Activated CD8-positive, alpha-beta T cell treated with anti-CD3 and anti-CD28 coated beads for 36 hours (primary cell): ENCODE measurements at regions not wholly inside any gene's neighbourhood (a gene's known extent, or its start where the extent isn't known, plus 50 kb on each side); places are given as distances from the start of the nearest gene placed in this dataset.

ENCODE experiments used
- ATAC-seq: fragments of 200-7000 bp; cut with Tn5 transposase; one replicate; pipeline ENCODE4 v1.10.0; 2021; ENCODE audit warnings: mild to moderate bottlenecking, moderate library complexity
- CTCF ChIA-PET: fragments of 350-600 bp; sonication (Branson Sonifier 250); formaldehyde crosslinking; loops from one replicate; lab custom pipeline; 2021; ENCODE audit warnings: antibody characterized with exemption; lab: Charles Lee
- POLR2A ChIA-PET: fragments of 350-600 bp; sonication (Branson Sonifier 250); formaldehyde crosslinking; loops from one replicate; lab custom pipeline; 2021; ENCODE audit warnings: antibody characterized with exemption; lab: Charles Lee
- DNase-seq: peaks from one replicate; pipeline ENCODE4 v3.0.0-alpha.2; 2020
- H3K27ac Mint-ChIP-seq: one replicate; pipeline ENCODE4 v1.8.0; 2021; ENCODE audit warnings: mild to moderate bottlenecking, mixed read lengths
- H3K27me3 Mint-ChIP-seq: one replicate; pipeline ENCODE4 v1.8.0; 2021; ENCODE audit warnings: mixed read lengths
- H3K36me3 Mint-ChIP-seq: one replicate; pipeline ENCODE4 v1.8.0; 2021; ENCODE audit warnings: low read depth, mixed read lengths
- H3K4me1 Mint-ChIP-seq: one replicate; pipeline ENCODE4 v1.8.0; 2021; ENCODE audit warnings: low read depth, mixed read lengths
- H3K4me3 Mint-ChIP-seq: one replicate; pipeline ENCODE4 v1.8.0; 2021; ENCODE audit warnings: mild to moderate bottlenecking, moderate library complexity, mixed read lengths
- H3K9me3 Mint-ChIP-seq: one replicate; pipeline ENCODE4 v1.8.0; 2021; ENCODE audit warnings: mixed read lengths
- CTCF ChIP-seq: fragments of 200-600 bp; IDR thresholded peaks from one replicate; pipeline ENCODE4 v1.8.0; 2022; ENCODE audit warnings: antibody characterized with exemption, mild to moderate bottlenecking
- intact Hi-C: fragments of 100-400 bp; cut with micrococcal nuclease; formaldehyde crosslinking; loops from one replicate; pipeline ENCODE4 v1.10.0; 2022

GRCh38 chr2:215627771-215628170 is 191.9 kb upstream of the FN1 start:
- H3K27ac Mint-ChIP-seq = no peak overlapping the region
- CTCF ChIA-PET = no interaction called here
- no peaks in the 10 kb centered on the region for H3K4me1 Mint-ChIP-seq
- H3K27me3 Mint-ChIP-seq = no peaks in the 10 kb centered on the region
- no peaks in the 10 kb centered on the region for H3K36me3 Mint-ChIP-seq
- no peak for ATAC-seq
- no peak for TF ChIP-seq CTCF
- no peak for DNase-seq
- H3K4me3 Mint-ChIP-seq = no peak overlapping the region
- intact Hi-C loops = no loop called here
- POLR2A ChIA-PET = no interaction called here
- H3K9me3 Mint-ChIP-seq = peaks cover 13% of the 10 kb centered on the region

- Mint-ChIP-seq H3K27me3 (no peaks in the 10 kb centered on the region), H3K9me3 (peaks cover 13% of the 10 kb centered on the region), H3K27ac (no peak overlapping the region), H3K4me3 (no peak overlapping the region), H3K4me1 (no peaks in the 10 kb centered on the region), H3K36me3 (no peaks in the 10 kb centered on the region)
- no peak for ATAC-seq
- DNase-seq = no peak
- intact Hi-C loops = no loop called here
- ChIA-PET CTCF (interaction anchor here (1.4 kb wide), 1 partner anchor 304 kb away, joined by 3 read pairs; no protein-coding TSS in a partner anchor), POLR2A (no interaction called here)
- TF ChIP-seq CTCF = no peak
These were observed 191.0 kb upstream of the FN1 start for GRCh38 chr2:215626812-215627281.

GRCh38 chr2:215626063-215626462 is 190.2 kb upstream of the FN1 start:
- no peak for TF ChIP-seq CTCF
- Mint-ChIP-seq H3K27me3 (peaks cover 1% of the 10 kb centered on the region), H3K9me3 (peaks cover 6% of the 10 kb centered on the region), H3K36me3 (no peaks in the 10 kb centered on the region), H3K27ac (no peak overlapping the region), H3K4me3 (no peak overlapping the region), H3K4me1 (no peaks in the 10 kb centered on the region)
- POLR2A ChIA-PET = no interaction called here
- ATAC-seq (no peak), DNase-seq (no peak)
- CTCF ChIA-PET = interaction anchor here (1.4 kb wide), 1 partner anchor 305 kb away, joined by 3 read pairs; no protein-coding TSS in a partner anchor
- intact Hi-C loops = no loop called here

GRCh38 chr2:215625207-215625606 is 189.3 kb upstream of the FN1 start:
- no peak overlapping the region for H3K27ac Mint-ChIP-seq
- H3K27me3 Mint-ChIP-seq = peaks cover 8% of the 10 kb centered on the region
- CTCF ChIA-PET = no interaction called here
- DNase-seq (no peak), ATAC-seq (no peak)
- POLR2A ChIA-PET = interaction anchor here (0.6 kb wide), 1 partner anchor 329 kb away, joined by 3 read pairs; no protein-coding TSS in a partner anchor
- H3K4me1 Mint-ChIP-seq = no peaks in the 10 kb centered on the region
- H3K36me3 Mint-ChIP-seq = no peaks in the 10 kb centered on the region
- TF ChIP-seq CTCF = no peak
- intact Hi-C loops = no loop called here
- no peak overlapping the region for H3K4me3 Mint-ChIP-seq
- no peaks in the 10 kb centered on the region for H3K9me3 Mint-ChIP-seq

- TF ChIP-seq CTCF = no peak
- POLR2A ChIA-PET = no interaction called here
- Mint-ChIP-seq H3K9me3 (no peaks in the 10 kb centered on the region), H3K36me3 (no peaks in the 10 kb centered on the region), H3K27me3 (peaks cover 15% of the 10 kb centered on the region), H3K27ac (no peak overlapping the region), H3K4me1 (peaks cover 5% of the 10 kb centered on the region), H3K4me3 (no peak overlapping the region)
- intact Hi-C loops = no loop called here
- ATAC-seq (no peak), DNase-seq (no peak)
- CTCF ChIA-PET = no interaction called here
These were observed 188.6 kb upstream of the FN1 start for GRCh38 chr2:215624423-215624829.
